Testis (tissue), 2 donors: ENCODE measurements at regions not wholly inside any gene's neighbourhood (a gene's known extent, or its start where the extent isn't known, plus 50 kb on each side); places are given as distances from the start of the nearest gene placed in this dataset.
"Not testable (repeated sequence)": the region's sequence is repeated elsewhere in the genome, so short reads cannot be mapped to it uniquely, and the experiment has no call there.

Experiments used
- DNase-seq: peaks from one replicate; pipeline ENCODE4 v3.0.0-alpha.2; 2019
- H3K27ac ChIP-seq, 2 donors: fragments of 200-600 bp; sonication (generic); one replicate each; pipeline ENCODE4 v1.5.1; 2019
- H3K27me3 ChIP-seq: fragments of 200-600 bp; sonication (generic); one replicate; pipeline ENCODE4 v1.5.1; 2019
- H3K36me3 ChIP-seq: fragments of 200-600 bp; sonication (generic); one replicate; pipeline ENCODE4 v1.5.1; 2017; ENCODE audit warnings: low read depth; ENCODE audit errors: missing control alignments
- H3K4me1 ChIP-seq: fragments of 200-600 bp; sonication (generic); one replicate; pipeline ENCODE4 v1.5.1; 2019
- H3K4me3 ChIP-seq, 2 donors: fragments of 200-600 bp; sonication (generic); one replicate each; pipeline ENCODE4 v1.5.1; 2017 to 2019
- H3K9me3 ChIP-seq: fragments of 200-600 bp; sonication (generic); one replicate; pipeline ENCODE4 v1.5.1; 2017
- POLR2A ChIP-seq: fragments of 450-650 bp; IDR thresholded peaks from one replicate; pipeline ENCODE4 v1.6.1; 2017; ENCODE audit warnings: antibody characterized with exemption, mild to moderate bottlenecking, moderate library complexity
- WGBS, 2 donors: methylation state at CpG; one replicate each; pipeline ENCODE4 v1.1.5; 2018; 5-methylcytosine and 5-hydroxymethylcytosine counted together
- intact Hi-C: fragments of 100-400 bp; cut with DNase I; formaldehyde crosslinking; loops from one replicate; pipeline ENCODE4 v1.15.1; 2023; ENCODE audit warnings: low total_unique reads
- TF ChIP-seq, protein P1 (sequence below), 3 experiments: fragments of 450-650 bp in 2 of 3; fragments of 200-600 bp in 1 of 3; sonication (generic) in 1 of 3; IDR thresholded peaks; one replicate each; pipeline ENCODE4 v1.5.1; 2016 to 2019; ENCODE audit warnings: antibody characterized with exemption in 3 of 3, mild to moderate bottlenecking in 2 of 3, moderate library complexity in 1 of 3

DNA sequence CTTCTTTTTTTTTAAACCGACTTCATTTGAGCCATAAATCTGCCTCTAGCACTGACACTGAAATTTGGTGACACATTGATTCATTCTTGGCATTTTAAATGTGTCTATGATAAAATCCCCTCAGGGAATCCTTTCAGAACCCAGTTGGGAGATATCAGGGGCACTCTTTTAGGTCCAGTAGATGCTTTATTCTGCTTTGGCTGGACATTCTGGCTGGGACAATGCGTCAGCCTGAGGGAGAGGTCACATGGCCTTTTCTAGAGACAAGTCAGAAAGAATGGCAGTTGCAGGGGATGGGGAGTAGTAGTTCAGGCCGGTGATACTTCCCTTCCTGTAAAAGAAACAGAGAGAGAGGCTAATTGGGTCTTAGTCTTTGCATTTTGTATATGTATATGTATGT is 63.1 kb downstream of the TRIM43 start:
- no CpG with 5 or more reads among the region's 3 CpGs for WGBS, 2 donors
- H3K4me1 ChIP-seq, H3K4me3 ChIP-seq, intact Hi-C loops, H3K27ac ChIP-seq, H3K36me3 ChIP-seq, H3K27me3 ChIP-seq, H3K9me3 ChIP-seq, DNase-seq: not testable (repeated sequence)

DNA sequence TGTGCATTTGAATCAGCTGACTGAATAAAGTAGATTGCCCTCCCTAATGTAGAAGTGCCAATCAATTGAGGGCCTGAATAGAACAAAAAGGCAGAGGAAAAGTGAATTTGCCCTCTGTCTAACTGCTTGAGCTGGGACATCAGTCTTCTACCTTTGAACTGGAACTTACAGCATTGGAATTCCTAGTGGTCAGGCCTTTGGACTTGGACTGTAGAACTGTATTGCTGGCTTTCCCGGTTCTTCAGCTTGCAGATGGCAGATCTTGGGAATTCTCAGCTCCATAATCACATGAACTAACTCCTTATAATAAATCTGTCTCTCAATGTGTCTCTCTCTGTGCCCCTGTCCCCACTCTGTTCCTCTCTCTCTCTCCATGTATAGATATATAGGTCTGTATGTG is 64.8 kb downstream of the TRIM43 start:
- H3K4me1 ChIP-seq, H3K36me3 ChIP-seq, H3K9me3 ChIP-seq, H3K4me3 ChIP-seq, H3K27me3 ChIP-seq, DNase-seq, H3K27ac ChIP-seq, intact Hi-C loops: not testable (repeated sequence)
- 88 to 100% methylated on average over 1 of the region's 1 CpG for WGBS, 2 donors

DNA sequence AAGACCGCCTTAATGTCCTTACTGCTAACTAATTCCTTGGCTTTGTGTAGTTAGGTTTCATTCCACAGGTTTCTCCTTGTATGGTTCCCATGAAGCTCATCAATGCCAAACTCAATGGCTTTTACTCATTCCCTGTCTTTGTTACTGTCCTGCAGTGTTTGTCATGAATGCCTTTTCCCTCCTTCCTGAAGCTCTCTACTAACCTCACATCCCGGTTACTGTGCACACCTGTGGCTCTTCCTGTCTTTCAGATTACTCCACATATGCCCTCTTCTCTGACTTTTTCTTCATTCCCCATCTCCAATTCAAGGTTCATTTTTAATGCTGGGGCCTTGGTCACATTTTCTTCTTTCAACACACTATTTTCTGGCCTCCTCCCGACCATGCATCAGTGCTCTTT is 66.1 kb downstream of the TRIM43 start:
- 93% methylated on average over 3 of the region's 3 CpGs for WGBS, 2 donors
- DNase-seq, H3K4me3 ChIP-seq, H3K27me3 ChIP-seq, H3K4me1 ChIP-seq, H3K9me3 ChIP-seq, H3K36me3 ChIP-seq, intact Hi-C loops, H3K27ac ChIP-seq: not testable (repeated sequence)

DNA sequence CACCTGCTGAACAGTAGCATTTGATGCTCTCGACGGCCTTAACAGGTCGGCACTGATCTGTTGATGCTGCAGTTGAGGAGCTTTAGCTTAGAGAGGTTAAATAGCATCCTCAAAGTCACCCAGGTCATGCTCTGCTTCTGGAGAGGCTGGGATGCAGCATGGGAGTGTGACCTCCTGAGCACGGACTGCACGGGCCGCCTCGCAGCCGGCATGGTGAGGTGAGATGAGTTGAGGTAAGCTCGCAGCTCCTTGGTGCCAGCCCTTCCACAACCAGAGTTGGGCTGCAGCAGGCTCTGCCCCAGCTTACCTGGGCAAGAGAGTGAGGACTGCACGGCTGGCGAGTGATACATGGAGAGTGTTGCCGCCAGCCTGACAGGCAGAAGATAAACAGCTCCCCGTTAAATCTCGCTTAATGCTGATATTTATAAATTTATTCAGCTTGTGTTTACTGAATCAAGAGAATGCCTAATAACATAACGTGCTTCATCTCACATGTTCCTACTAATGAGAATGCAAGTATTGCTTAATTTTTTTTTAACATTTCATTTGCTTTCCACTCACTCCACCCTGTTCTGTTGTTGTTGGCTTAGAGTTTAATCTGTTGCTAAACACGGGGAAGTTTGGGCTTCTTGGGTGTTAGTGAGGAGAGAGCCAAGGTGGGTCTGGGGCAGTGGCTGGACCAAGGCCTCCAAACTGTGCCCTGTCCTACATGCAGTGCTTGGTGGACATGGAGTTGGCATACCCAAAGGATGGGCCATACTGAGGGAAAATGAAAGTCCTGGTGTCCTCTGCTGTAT is 69.2 kb downstream of the TRIM43 start:
- H3K27me3 ChIP-seq, H3K9me3 ChIP-seq, H3K4me3 ChIP-seq, DNase-seq, H3K4me1 ChIP-seq, H3K27ac ChIP-seq, H3K36me3 ChIP-seq, intact Hi-C loops: not testable (repeated sequence)
- WGBS, 2 donors: 77 to 82% methylated on average over 7 to 16 of the region's 16 CpGs

DNA sequence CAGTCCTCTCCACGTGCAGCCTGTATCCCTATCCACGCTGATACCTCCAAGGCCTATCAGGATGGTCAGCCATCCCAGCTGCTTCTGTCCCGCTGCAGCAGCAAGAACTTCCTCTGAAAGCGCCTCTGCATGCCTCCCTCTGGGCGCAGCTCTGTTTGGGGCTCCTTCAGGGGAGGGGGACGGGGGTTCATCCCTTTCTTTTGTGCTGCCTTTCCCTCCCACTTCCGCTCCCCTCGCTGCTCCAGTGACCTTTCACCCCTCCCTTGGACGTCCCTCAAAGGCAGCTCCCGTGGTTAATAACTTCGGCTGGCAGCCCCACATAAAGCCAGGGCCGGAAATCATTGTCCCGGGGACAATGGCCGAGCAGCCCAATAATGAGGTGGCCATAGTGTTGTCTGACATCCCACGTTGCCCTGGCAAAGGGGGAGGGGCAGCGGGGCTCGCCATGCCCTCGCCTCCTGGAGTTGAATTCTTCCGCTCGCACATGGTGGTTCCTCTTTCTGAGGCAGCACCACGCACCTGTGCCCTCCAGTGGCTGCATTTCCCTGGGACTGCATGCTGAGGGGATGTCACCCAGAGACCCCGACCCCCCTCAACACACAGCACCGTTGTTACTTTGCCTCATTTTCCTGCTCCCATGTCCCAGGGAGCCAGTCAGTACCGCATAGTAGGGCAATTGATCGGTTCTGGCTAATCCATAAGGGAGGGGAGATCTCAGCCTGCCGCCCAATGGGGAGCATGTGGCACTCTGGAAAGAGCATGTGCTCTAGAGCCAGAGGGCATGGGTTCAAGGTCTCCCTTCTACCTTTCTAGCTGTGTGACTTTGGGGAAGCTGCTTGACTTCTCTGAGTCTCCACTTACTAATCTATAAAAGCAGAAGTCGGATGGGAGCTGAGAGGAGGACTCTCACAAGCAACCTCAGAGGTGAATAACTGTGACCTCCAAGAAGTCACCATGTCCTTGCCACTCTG is 72.0 kb downstream of the TRIM43 start:
- H3K27me3 ChIP-seq, DNase-seq, H3K36me3 ChIP-seq, intact Hi-C loops, H3K4me3 ChIP-seq, H3K9me3 ChIP-seq, H3K27ac ChIP-seq, H3K4me1 ChIP-seq: not testable (repeated sequence)
- 34 to 47% methylated on average over 12 to 27 of the region's 27 CpGs for WGBS, 2 donors

DNA sequence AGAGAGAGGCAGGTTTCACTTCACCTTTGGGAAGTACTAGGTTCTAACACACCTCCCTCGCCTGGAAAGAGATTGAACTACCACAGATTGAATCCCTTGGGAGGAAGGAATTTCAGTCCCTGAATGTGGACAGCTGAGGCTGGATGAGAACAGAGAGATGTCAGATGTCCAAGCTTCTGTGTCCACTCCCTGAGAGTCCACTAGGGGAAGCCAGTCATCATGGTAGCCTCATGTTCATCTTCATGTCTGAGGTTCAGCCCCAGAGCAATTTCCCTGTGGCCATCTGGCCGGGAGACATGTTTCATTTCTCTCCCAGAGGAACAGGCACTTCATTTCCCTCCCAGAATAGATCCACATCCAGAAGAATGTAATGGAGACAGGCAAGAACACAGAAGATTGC is 74.8 kb downstream of the TRIM43 start:
- H3K36me3 ChIP-seq, H3K4me1 ChIP-seq, intact Hi-C loops, H3K27ac ChIP-seq, H3K27me3 ChIP-seq, H3K9me3 ChIP-seq, H3K4me3 ChIP-seq, DNase-seq: not testable (repeated sequence)
- 73 to 79% methylated on average over 2 of the region's 2 CpGs for WGBS, 2 donors

DNA sequence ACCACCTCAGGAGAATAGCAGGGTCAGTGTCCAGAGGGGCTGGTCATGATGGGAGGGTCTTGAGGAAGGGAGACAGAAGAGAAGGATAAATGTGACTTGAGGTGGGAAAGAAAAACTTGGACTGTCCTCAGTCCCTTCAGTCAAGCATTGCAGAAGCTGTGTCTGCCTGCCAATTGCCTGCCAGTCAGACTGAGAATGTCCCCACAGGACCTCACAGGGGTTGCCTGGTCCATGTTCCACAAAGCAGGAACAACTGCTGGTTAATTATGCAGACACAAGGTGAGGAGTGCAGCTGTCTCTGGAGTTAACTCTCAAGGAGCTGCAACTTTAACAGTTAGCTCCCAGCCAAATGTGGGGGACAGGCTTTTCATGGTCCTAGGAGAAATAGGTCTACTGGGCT is 75.7 kb downstream of the TRIM43 start:
- Histone ChIP-seq H3K9me3 (no peaks in the 10 kb centered on the region), H3K4me1 (no peaks in the 10 kb centered on the region), H3K27ac (no peak overlapping the region), H3K27me3 (no peaks in the 10 kb centered on the region), H3K36me3 (no peaks in the 10 kb centered on the region), H3K4me3 (no peak overlapping the region)
- intact Hi-C loops: no loop called here
- no peak for DNase-seq
- no peak for TF ChIP-seq POLR2A
- TF ChIP-seq, protein P1, sequence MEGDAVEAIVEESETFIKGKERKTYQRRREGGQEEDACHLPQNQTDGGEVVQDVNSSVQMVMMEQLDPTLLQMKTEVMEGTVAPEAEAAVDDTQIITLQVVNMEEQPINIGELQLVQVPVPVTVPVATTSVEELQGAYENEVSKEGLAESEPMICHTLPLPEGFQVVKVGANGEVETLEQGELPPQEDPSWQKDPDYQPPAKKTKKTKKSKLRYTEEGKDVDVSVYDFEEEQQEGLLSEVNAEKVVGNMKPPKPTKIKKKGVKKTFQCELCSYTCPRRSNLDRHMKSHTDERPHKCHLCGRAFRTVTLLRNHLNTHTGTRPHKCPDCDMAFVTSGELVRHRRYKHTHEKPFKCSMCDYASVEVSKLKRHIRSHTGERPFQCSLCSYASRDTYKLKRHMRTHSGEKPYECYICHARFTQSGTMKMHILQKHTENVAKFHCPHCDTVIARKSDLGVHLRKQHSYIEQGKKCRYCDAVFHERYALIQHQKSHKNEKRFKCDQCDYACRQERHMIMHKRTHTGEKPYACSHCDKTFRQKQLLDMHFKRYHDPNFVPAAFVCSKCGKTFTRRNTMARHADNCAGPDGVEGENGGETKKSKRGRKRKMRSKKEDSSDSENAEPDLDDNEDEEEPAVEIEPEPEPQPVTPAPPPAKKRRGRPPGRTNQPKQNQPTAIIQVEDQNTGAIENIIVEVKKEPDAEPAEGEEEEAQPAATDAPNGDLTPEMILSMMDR (IDR thresholded peaks at IDR 0.05): no peak

DNA sequence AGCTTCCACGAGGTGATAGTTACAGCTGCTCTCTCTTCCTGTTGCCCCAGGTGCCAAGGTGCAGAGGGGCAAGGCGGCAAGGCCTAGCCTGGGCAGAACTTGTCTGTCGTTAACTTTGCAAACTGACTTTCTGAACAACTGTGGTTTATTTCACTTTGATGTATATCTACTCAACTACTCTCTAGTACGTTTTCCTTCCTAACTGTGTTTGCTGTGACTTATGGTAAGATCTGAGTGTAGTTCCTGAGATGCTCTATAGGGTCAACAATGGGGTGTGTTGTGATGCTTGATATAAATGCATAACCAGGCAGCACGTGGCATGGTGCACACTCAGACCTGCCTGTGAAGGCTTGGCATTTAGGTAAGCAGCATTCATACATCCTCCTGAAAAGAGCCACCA is 77.1 kb downstream of the TRIM43 start:
- H3K36me3 ChIP-seq, H3K27me3 ChIP-seq, intact Hi-C loops, H3K27ac ChIP-seq, H3K4me3 ChIP-seq, DNase-seq, H3K9me3 ChIP-seq, H3K4me1 ChIP-seq: not testable (repeated sequence)
- 75 to 80% methylated on average over 5 of the region's 5 CpGs for WGBS, 2 donors
